SK-N-SH treated with all-trans-retinoic acid at 6 μM for 48 hours (cell line): ENCODE measurements at regions not wholly inside any gene's neighbourhood (a gene's known extent, or its start where the extent isn't known, plus 50 kb on each side); places are given as distances from the start of the nearest gene placed in this dataset.

Experiments used
- ARNTL ChIP-seq: fragments of 450-650 bp; formaldehyde crosslinking; IDR thresholded peaks from 2 replicates; pipeline ENCODE4 v1.5.0; 2020; ENCODE audit warnings: low read depth, mild to moderate bottlenecking, moderate library complexity, borderline replicate concordance
- CREB5 ChIP-seq: fragments of 250-450 bp; sonication (Bioruptor Pico); IDR thresholded peaks from 2 replicates; pipeline ENCODE4 v1.5.1; 2020; ENCODE audit warnings: low read depth, mild to moderate bottlenecking, moderate library complexity
- CSRNP3 ChIP-seq: fragments of 250-450 bp; sonication (Bioruptor Pico); IDR thresholded peaks from 2 replicates; pipeline ENCODE4 v1.5.1; 2021; ENCODE audit warnings: mild to moderate bottlenecking, moderate library complexity
- ISL1 ChIP-seq: fragments of 250-450 bp; sonication (Bioruptor Pico); IDR thresholded peaks from 2 replicates; pipeline ENCODE4 v2.1.2; 2022; ENCODE audit warnings: mild to moderate bottlenecking, moderate library complexity
- PATZ1 ChIP-seq: fragments of 250-450 bp; sonication (Bioruptor Pico); IDR thresholded peaks from 2 replicates; pipeline ENCODE4 v1.8.0; 2020; ENCODE audit warnings: mild to moderate bottlenecking, moderate library complexity, borderline replicate concordance
- RARB ChIP-seq: fragments of 250-450 bp; sonication (Bioruptor Pico); IDR thresholded peaks from 2 replicates; pipeline ENCODE4 v1.8.0; 2021; ENCODE audit warnings: mild to moderate bottlenecking, moderate library complexity
- TOX ChIP-seq: fragments of 250-450 bp; sonication (Bioruptor Pico); IDR thresholded peaks from 2 replicates; pipeline ENCODE4 v1.8.0; 2021; ENCODE audit warnings: mild to moderate bottlenecking, moderate library complexity, borderline replicate concordance
- ZC3H10 ChIP-seq: fragments of 250-450 bp; sonication (Bioruptor Pico); IDR thresholded peaks from 2 replicates; pipeline ENCODE4 v1.5.1; 2021; ENCODE audit warnings: mild to moderate bottlenecking, moderate library complexity
- ZFP3 ChIP-seq: fragments of 250-450 bp; sonication (Bioruptor Pico); IDR thresholded peaks from 2 replicates; pipeline ENCODE4 v1.5.0; 2020; ENCODE audit warnings: mild to moderate bottlenecking, moderate library complexity
- ZFP30 ChIP-seq: fragments of 450-650 bp; formaldehyde crosslinking; IDR thresholded peaks from 2 replicates; pipeline ENCODE4 v1.5.0; 2022; ENCODE audit warnings: mild to moderate bottlenecking, moderate library complexity
- ZNF70 ChIP-seq: fragments of 450-650 bp; formaldehyde crosslinking; IDR thresholded peaks from 2 replicates; pipeline ENCODE4 v1.5.0; 2020; ENCODE audit warnings: mild to moderate bottlenecking, moderate library complexity

GRCh38 chr1:239976130-239976968 is 115.3 kb upstream of the FMN2 start:
- TF ChIP-seq RARB (CRISPR knock-in tag) (no peak), CSRNP3 (no peak), ZFP3 (CRISPR knock-in tag) (no peak), ZFP30 (CRISPR knock-in tag) (no peak), ISL1 (CRISPR knock-in tag) (no peak), PATZ1 (no peak), ARNTL (CRISPR knock-in tag) (no peak), CREB5 (no peak), ZC3H10 (CRISPR knock-in tag) (no peak), ZNF70 (CRISPR knock-in tag) (no peak), TOX (CRISPR knock-in tag) (no peak)
